ENCODE measurements at regions not wholly inside any gene's neighbourhood (a gene's known extent, or its start where the extent isn't known, plus 50 kb on each side); places are given as distances from the start of the nearest gene placed in this dataset.

- Histone ChIP-seq H3K79me2 (replicated peaks; ENCODE audit: insufficient read depth, low read length) (no peaks in the 10 kb centered on the region), H3K27ac (ENCODE audit: low read length) (no peak overlapping the region), H3K4me2 (ENCODE audit: low read length) (no peak overlapping the region), H3K4me3 (ENCODE audit: low read length) (no peak overlapping the region), H3K9ac (ENCODE audit: low read length) (no peak overlapping the region), H3F3A (ENCODE audit: insufficient read depth, low read length, poor library complexity, severe bottlenecking) (no peaks in the 10 kb centered on the region), H3K36me3 (ENCODE audit: insufficient read depth, low read length) (peaks cover 18% of the 10 kb centered on the region), H3K9me2 (ENCODE audit: insufficient read depth, low read length) (no peaks in the 10 kb centered on the region), H3K9me3 (ENCODE audit: low read length) (no peaks in the 10 kb centered on the region), H4K20me1 (ENCODE audit: insufficient read depth) (no peaks in the 10 kb centered on the region), H3K27me3 (ENCODE audit: insufficient read depth, low read depth, low read length) (no peaks in the 10 kb centered on the region), H2AFZ (ENCODE audit: low read depth, low read length) (no peak overlapping the region)
- TF ChIP-seq RAD21 (conservative IDR thresholded peaks at IDR 0.05) = no peak
- no peak for TF ChIP-seq MXI1 (conservative IDR thresholded peaks at IDR 0.05; ENCODE audit: poor library complexity, severe bottlenecking)
- no peak for TF ChIP-seq SMC3 (conservative IDR thresholded peaks at IDR 0.05; ENCODE audit: poor library complexity)
- TF ChIP-seq, protein P1, sequence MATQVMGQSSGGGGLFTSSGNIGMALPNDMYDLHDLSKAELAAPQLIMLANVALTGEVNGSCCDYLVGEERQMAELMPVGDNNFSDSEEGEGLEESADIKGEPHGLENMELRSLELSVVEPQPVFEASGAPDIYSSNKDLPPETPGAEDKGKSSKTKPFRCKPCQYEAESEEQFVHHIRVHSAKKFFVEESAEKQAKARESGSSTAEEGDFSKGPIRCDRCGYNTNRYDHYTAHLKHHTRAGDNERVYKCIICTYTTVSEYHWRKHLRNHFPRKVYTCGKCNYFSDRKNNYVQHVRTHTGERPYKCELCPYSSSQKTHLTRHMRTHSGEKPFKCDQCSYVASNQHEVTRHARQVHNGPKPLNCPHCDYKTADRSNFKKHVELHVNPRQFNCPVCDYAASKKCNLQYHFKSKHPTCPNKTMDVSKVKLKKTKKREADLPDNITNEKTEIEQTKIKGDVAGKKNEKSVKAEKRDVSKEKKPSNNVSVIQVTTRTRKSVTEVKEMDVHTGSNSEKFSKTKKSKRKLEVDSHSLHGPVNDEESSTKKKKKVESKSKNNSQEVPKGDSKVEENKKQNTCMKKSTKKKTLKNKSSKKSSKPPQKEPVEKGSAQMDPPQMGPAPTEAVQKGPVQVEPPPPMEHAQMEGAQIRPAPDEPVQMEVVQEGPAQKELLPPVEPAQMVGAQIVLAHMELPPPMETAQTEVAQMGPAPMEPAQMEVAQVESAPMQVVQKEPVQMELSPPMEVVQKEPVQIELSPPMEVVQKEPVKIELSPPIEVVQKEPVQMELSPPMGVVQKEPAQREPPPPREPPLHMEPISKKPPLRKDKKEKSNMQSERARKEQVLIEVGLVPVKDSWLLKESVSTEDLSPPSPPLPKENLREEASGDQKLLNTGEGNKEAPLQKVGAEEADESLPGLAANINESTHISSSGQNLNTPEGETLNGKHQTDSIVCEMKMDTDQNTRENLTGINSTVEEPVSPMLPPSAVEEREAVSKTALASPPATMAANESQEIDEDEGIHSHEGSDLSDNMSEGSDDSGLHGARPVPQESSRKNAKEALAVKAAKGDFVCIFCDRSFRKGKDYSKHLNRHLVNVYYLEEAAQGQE (IDR thresholded peaks at IDR 0.05; ENCODE audit: borderline replicate concordance) = no peak
- no peak for TF ChIP-seq EZH2 (IDR thresholded peaks at IDR 0.05; ENCODE audit: borderline replicate concordance, insufficient read depth, low read length, poor library complexity, severe bottlenecking)
- TF ChIP-seq, protein P2, sequence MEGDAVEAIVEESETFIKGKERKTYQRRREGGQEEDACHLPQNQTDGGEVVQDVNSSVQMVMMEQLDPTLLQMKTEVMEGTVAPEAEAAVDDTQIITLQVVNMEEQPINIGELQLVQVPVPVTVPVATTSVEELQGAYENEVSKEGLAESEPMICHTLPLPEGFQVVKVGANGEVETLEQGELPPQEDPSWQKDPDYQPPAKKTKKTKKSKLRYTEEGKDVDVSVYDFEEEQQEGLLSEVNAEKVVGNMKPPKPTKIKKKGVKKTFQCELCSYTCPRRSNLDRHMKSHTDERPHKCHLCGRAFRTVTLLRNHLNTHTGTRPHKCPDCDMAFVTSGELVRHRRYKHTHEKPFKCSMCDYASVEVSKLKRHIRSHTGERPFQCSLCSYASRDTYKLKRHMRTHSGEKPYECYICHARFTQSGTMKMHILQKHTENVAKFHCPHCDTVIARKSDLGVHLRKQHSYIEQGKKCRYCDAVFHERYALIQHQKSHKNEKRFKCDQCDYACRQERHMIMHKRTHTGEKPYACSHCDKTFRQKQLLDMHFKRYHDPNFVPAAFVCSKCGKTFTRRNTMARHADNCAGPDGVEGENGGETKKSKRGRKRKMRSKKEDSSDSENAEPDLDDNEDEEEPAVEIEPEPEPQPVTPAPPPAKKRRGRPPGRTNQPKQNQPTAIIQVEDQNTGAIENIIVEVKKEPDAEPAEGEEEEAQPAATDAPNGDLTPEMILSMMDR (IDR thresholded peaks at IDR 0.05; ENCODE audit: poor library complexity, severe bottlenecking) = no peak
- no peak for TF ChIP-seq POLR2AphosphoS5 (IDR thresholded peaks at IDR 0.05)
- no peak for TF ChIP-seq TAF1 (IDR thresholded peaks at IDR 0.05; ENCODE audit: low read depth)
- TF ChIP-seq EP300 (conservative IDR thresholded peaks at IDR 0.05; ENCODE audit: poor library complexity, severe bottlenecking) = no peak
These were observed 82.6 kb downstream of the BLTP1 start for GRCh38 chr4:122234686-122235085.

- H2AFZ ChIP-seq (ENCODE audit: low read depth, low read length) = no peak overlapping the region
- TF ChIP-seq RAD21 (conservative IDR thresholded peaks at IDR 0.05) (no peak), EZH2 (IDR thresholded peaks at IDR 0.05; ENCODE audit: borderline replicate concordance, insufficient read depth, low read length, poor library complexity, severe bottlenecking) (no peak), TAF1 (IDR thresholded peaks at IDR 0.05; ENCODE audit: low read depth) (no peak), EP300 (conservative IDR thresholded peaks at IDR 0.05; ENCODE audit: poor library complexity, severe bottlenecking) (no peak), SMC3 (conservative IDR thresholded peaks at IDR 0.05; ENCODE audit: poor library complexity) (no peak), POLR2AphosphoS5 (IDR thresholded peaks at IDR 0.05) (no peak), MXI1 (conservative IDR thresholded peaks at IDR 0.05; ENCODE audit: poor library complexity, severe bottlenecking) (no peak)
- TF ChIP-seq, protein P1 (IDR thresholded peaks at IDR 0.05; ENCODE audit: borderline replicate concordance) = no peak
- TF ChIP-seq, protein P2 (IDR thresholded peaks at IDR 0.05; ENCODE audit: poor library complexity, severe bottlenecking) = no peak
These were observed 91.7 kb downstream of the BLTP1 start for GRCh38 chr4:122243785-122244184.

More at GRCh38 chr4:122243785-122244184, 91.7 kb downstream of the BLTP1 start:
- Histone ChIP-seq H3F3A (ENCODE audit: insufficient read depth, low read length, poor library complexity, severe bottlenecking) (no peaks in the 10 kb centered on the region), H4K20me1 (ENCODE audit: insufficient read depth) (no peaks in the 10 kb centered on the region), H3K27ac (ENCODE audit: low read length) (no peak overlapping the region), H3K79me2 (replicated peaks; ENCODE audit: insufficient read depth, low read length) (no peaks in the 10 kb centered on the region), H3K36me3 (ENCODE audit: insufficient read depth, low read length) (peaks cover 19% of the 10 kb centered on the region), H3K4me3 (ENCODE audit: low read length) (no peak overlapping the region), H3K9me3 (ENCODE audit: low read length) (no peaks in the 10 kb centered on the region), H3K27me3 (ENCODE audit: insufficient read depth, low read depth, low read length) (no peaks in the 10 kb centered on the region), H3K4me2 (ENCODE audit: low read length) (no peak overlapping the region), H3K9me2 (ENCODE audit: insufficient read depth, low read length) (no peaks in the 10 kb centered on the region), H3K9ac (ENCODE audit: low read length) (no peak overlapping the region)

All from neural cell (in vitro differentiated cells).